ENCODE measurements at regions not wholly inside any gene's neighbourhood (a gene's known extent, or its start where the extent isn't known, plus 50 kb on each side); places are given as distances from the start of the nearest gene placed in this dataset.

- TF ChIP-seq, protein P1, sequence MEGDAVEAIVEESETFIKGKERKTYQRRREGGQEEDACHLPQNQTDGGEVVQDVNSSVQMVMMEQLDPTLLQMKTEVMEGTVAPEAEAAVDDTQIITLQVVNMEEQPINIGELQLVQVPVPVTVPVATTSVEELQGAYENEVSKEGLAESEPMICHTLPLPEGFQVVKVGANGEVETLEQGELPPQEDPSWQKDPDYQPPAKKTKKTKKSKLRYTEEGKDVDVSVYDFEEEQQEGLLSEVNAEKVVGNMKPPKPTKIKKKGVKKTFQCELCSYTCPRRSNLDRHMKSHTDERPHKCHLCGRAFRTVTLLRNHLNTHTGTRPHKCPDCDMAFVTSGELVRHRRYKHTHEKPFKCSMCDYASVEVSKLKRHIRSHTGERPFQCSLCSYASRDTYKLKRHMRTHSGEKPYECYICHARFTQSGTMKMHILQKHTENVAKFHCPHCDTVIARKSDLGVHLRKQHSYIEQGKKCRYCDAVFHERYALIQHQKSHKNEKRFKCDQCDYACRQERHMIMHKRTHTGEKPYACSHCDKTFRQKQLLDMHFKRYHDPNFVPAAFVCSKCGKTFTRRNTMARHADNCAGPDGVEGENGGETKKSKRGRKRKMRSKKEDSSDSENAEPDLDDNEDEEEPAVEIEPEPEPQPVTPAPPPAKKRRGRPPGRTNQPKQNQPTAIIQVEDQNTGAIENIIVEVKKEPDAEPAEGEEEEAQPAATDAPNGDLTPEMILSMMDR (IDR thresholded peaks at IDR 0.05), result no peak
- no peak for TF ChIP-seq POLR2A (IDR thresholded peaks at IDR 0.05)
These were observed 671.0 kb upstream of the SLITRK1 start for GRCh38 chr13:84553227-84553626.

Measured in adrenal gland (tissue), 5 donors.